Muscle of leg (tissue), 3 donors: ENCODE measurements at regions not wholly inside any gene's neighbourhood (a gene's known extent, or its start where the extent isn't known, plus 50 kb on each side); places are given as distances from the start of the nearest gene placed in this dataset.
"Not testable (repeated sequence)": the region's sequence is repeated elsewhere in the genome, so short reads cannot be mapped to it uniquely, and the experiment has no call there.

Source experiments
- DNase-seq: peaks from one replicate; pipeline ENCODE4 v3.0.0; 2013
- H3K27ac ChIP-seq: one replicate; pipeline ENCODE4 v1.5.1; 2013; ENCODE audit warnings: mild to moderate bottlenecking, low read length, control low read depth
- H3K27me3 ChIP-seq: one replicate; pipeline ENCODE4 v1.6.1; 2013; ENCODE audit warnings: low read length; ENCODE audit not compliant: control insufficient read depth, insufficient read depth
- H3K36me3 ChIP-seq: one replicate; pipeline ENCODE4 v1.6.1; 2013; ENCODE audit warnings: low read length; ENCODE audit not compliant: control insufficient read depth, insufficient read depth
- H3K4me1 ChIP-seq: one replicate; pipeline ENCODE4 v1.6.1; 2013; ENCODE audit warnings: low read length; ENCODE audit not compliant: control insufficient read depth, insufficient read depth
- H3K4me3 ChIP-seq: one replicate; pipeline ENCODE4 v1.5.1; 2013; ENCODE audit warnings: low read length, control low read depth
- H3K9me3 ChIP-seq: replicated peaks from 2 replicates; pipeline ENCODE4 v1.6.1; 2013; ENCODE audit warnings: low read depth, low read length; ENCODE audit not compliant: control insufficient read depth
- WGBS: methylation state at CpG from one replicate; pipeline ENCODE4 v1.1.5; 2013; ENCODE audit warnings: missing lambda C conversion rate; ENCODE audit not compliant: insufficient coverage; 5-methylcytosine and 5-hydroxymethylcytosine counted together

GRCh38 chr7:65800191-65800590 is 72.7 kb upstream of the VKORC1L1 start:
- 87% methylated on average over 4 of the region's 4 CpGs for WGBS
- not testable (repeated sequence) for DNase-seq, H3K4me1 ChIP-seq, H3K27ac ChIP-seq, H3K4me3 ChIP-seq, H3K9me3 ChIP-seq, H3K36me3 ChIP-seq, H3K27me3 ChIP-seq

DNA sequence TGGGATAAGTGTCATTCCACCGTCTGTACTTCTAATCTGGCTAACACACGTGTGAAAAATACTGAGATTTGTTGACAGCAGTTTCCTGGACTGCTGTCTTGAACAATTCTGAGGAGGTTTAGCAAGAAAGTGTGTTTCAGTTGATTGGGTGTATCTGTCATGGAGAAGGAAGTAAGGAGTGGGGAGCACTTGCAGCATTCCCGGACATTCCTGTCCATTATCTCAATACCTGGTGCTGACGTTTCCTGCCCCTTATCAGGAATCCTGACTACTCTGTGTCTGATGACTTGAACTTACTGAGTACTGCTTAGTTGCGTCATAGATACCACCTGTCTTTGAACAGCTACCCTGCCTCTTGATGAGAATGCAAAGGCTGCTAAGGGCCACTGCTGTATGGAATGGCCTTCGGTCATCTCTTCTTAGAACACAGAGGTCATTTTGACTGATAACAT is 72.0 kb upstream of the VKORC1L1 start:
- Histone ChIP-seq H3K27ac (no peak overlapping the region), H3K9me3 (no peaks in the 10 kb centered on the region), H3K27me3 (no peaks in the 10 kb centered on the region), H3K4me1 (no peaks in the 10 kb centered on the region), H3K36me3 (no peaks in the 10 kb centered on the region), H3K4me3 (no peak overlapping the region)
- 51% methylated on average over 4 of the region's 6 CpGs for WGBS
- DNase-seq, result no peak

DNA sequence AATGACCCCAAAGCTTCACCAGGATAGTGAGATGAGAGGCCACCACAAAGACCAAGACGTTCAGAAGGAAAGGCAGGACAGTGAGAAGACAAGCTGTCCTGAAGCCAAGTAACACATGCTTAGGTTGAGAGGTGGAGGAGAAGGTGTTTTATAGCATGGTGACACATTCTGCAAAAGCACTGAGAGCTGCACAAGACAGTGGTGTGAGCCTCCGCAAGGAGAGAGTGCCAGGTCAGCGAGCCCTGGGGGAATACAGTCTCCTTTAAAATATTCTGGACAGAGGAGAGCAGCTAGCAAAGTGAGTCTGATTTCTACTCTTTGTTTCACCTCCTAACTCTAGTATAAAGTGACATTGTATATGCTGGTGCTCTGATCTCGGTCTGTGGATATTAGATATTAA is 68.0 kb upstream of the VKORC1L1 start:
- Histone ChIP-seq H3K4me1 (no peaks in the 10 kb centered on the region), H3K27me3 (no peaks in the 10 kb centered on the region), H3K36me3 (no peaks in the 10 kb centered on the region), H3K4me3 (no peak overlapping the region), H3K9me3 (no peaks in the 10 kb centered on the region), H3K27ac (no peak overlapping the region)
- no peak for DNase-seq
- 73% methylated on average over 2 of the region's 4 CpGs for WGBS

DNA sequence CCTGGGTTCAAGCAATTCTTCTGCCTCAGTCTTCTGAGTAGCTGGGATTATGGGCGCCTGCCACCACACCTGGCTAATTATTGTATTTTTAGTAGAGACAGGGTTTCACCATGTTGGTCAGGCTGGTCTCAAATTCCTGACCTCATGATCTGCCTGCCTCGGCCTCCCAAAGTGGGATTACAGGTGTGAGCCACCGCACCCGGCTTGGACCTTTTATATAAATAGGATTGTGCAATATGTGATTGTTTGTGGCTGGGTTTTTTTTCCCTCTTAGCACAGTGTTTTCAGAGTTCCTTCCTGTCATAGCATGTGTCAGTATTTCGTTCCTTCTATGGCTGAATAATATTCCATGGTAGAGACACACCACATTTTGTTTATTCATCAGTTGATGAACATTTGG is 65.8 kb upstream of the VKORC1L1 start:
- H3K27ac ChIP-seq, H3K9me3 ChIP-seq, H3K36me3 ChIP-seq, H3K4me3 ChIP-seq, H3K27me3 ChIP-seq, H3K4me1 ChIP-seq, DNase-seq: not testable (repeated sequence)
- 100% methylated on average over 3 of the region's 5 CpGs for WGBS

- WGBS, result 84% methylated on average over 4 of the region's 6 CpGs
Observed at GRCh38 chr7:65809259-65809981, 63.5 kb upstream of the VKORC1L1 start.

GRCh38 chr7:65809982-65810288 is 62.9 kb upstream of the VKORC1L1 start:
- no peaks in the 10 kb centered on the region for H3K27me3 ChIP-seq
- no peak overlapping the region for H3K4me3 ChIP-seq
- H3K27ac ChIP-seq, result no peak overlapping the region
- no peaks in the 10 kb centered on the region for H3K36me3 ChIP-seq
- WGBS, result 80% methylated on average over 1 of the region's 3 CpGs
- H3K4me1 ChIP-seq, result no peaks in the 10 kb centered on the region
- DNase-seq, result no peak
- H3K9me3 ChIP-seq, result no peaks in the 10 kb centered on the region

More at GRCh38 chr7:65809259-65809981, 63.5 kb upstream of the VKORC1L1 start:
- H3K4me1 ChIP-seq, result no peaks in the 10 kb centered on the region
- H3K27ac ChIP-seq, result no peak overlapping the region
- H3K36me3 ChIP-seq, result no peaks in the 10 kb centered on the region
- DNase-seq, result no peak
- no peak overlapping the region for H3K4me3 ChIP-seq
- H3K9me3 ChIP-seq, result no peaks in the 10 kb centered on the region
- no peaks in the 10 kb centered on the region for H3K27me3 ChIP-seq

DNA sequence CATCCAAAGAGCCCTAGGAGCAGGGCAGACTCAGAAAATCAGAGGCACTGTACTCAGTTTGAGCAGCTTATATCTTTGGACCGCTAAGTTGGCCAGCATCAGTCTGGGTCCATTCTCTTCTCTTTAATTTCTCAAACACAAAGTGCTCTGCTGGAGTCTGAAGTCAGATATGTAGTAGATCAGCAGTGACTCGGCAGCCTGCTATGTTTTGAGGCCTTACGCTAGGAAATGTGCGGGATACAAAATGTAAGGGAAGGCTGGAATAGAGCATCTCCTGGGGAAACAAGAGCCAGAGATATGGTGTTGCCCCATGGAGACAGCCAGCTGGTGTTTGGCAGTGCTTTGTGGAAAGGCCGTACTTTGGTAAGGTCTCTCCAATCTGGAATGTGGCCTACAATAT is 60.6 kb upstream of the VKORC1L1 start:
- DNase-seq, result no peak
- Histone ChIP-seq H3K4me1 (no peaks in the 10 kb centered on the region), H3K27me3 (no peaks in the 10 kb centered on the region), H3K4me3 (no peak overlapping the region), H3K36me3 (no peaks in the 10 kb centered on the region), H3K27ac (no peak overlapping the region), H3K9me3 (no peaks in the 10 kb centered on the region)
- 89% methylated on average over 3 of the region's 5 CpGs for WGBS

DNA sequence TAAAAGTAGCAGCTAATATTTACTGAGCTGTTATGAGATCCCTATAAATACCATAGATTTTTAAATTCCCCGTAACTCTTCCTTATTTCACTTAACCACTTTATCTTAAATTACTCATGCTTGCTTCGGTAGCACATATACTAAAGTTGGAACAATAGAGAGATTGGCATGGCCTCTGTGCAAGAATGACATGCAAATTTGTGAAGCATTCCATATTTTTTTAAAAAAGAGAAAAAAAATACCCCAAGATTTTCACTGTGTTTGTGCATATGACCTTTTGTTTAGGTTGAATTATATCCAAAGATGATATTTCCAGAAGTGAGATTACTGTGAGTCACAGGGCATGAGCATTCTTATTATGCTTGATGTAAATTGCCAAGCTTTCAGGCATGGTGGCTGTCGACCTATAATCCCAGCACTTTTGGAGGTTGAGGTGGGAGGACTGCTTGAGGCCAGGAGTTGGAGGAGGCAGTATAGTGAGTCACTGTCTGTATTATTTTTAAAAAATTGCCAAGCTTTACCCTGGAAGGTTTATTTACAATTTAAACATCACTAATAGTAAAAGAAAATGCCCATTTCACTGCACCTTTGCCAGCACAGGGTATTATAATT is 58.2 kb upstream of the VKORC1L1 start:
- not testable (repeated sequence) for H3K4me1 ChIP-seq, H3K36me3 ChIP-seq, H3K4me3 ChIP-seq, H3K27me3 ChIP-seq, H3K27ac ChIP-seq, DNase-seq, H3K9me3 ChIP-seq
- no CpG with 5 or more reads among the region's 3 CpGs for WGBS

DNA sequence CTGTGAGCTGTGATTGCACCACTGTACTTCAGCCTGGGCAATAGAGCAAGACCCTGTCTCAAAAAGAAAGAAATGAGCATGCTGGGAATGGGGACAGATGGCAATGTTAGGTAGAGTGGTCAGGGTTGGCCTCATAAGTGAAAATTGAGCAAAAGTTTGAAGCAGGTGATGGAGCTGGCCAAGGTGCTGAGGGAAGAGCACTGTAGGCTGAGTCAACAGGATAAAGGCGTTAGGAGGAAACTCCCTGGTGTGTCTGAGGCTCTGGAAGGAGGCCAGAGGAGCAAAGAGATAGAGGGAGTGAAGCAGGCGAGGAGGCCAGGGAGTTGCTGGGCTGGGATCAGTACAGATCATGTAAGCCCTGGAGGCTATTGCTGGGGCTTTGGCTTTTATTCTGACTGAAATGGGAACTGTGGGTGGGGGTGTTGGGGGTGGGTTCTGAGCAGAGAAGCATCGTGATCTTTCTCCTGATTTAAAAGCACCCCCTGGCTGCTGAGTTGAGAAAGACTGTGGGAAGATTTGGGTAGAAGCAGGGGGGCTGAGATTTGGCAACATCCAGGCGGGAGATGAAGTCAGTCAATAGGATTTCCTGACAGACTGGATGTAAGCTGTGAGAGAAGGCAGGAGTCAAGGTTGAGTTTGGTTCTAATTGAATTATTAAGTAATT is 52.5 kb upstream of the VKORC1L1 start:
- 36% methylated on average over 4 of the region's 4 CpGs for WGBS
- no peaks in the 10 kb centered on the region for H3K27me3 ChIP-seq
- no peak overlapping the region for H3K4me3 ChIP-seq
- DNase-seq, result no peak
- no peaks in the 10 kb centered on the region for H3K9me3 ChIP-seq
- no peaks in the 10 kb centered on the region for H3K36me3 ChIP-seq
- H3K4me1 ChIP-seq, result no peaks in the 10 kb centered on the region
- H3K27ac ChIP-seq, result no peak overlapping the region
